ENCODE measurements at regions not wholly inside any gene's neighbourhood (a gene's known extent, or its start where the extent isn't known, plus 50 kb on each side); places are given as distances from the start of the nearest gene placed in this dataset.
"Not testable (repeated sequence)": the region's sequence is repeated elsewhere in the genome, so short reads cannot be mapped to it uniquely, and the experiment has no call there.

DNA sequence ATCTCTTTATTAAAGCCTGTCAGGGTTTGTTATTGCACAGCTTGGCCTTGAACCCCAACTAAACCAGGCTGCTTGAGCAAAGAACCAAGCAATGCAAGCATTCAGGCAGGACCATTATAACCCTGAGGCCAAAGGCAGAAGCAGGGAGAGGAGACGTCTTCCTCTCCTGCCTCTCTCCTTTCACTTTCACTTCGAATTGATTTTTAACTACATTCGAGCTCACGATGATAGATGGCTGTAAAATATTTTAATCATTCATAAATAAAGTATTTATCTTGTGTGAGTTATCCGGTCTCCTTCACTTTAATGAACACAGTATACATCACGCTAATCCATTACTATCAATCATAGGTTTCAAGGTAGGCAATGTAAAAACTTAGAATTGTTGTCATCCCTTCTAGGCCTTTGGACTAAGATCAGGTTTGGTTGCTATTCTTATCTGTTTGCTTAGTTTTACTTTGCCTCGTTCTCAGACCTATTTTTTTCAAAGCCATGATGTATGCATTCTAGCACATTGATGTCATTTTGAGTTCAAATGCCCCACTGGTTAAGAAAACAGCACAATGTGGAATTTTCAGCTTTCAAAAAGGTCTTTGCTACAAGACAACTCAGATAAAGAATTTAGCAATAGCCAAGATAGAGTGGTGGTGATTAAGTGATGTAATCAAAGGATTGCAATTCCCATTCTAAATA is 480.2 kb upstream of the RUNX1 start:
- no peak for DNase-seq (ENCODE audit: low read depth in 2 of 2)

DNA sequence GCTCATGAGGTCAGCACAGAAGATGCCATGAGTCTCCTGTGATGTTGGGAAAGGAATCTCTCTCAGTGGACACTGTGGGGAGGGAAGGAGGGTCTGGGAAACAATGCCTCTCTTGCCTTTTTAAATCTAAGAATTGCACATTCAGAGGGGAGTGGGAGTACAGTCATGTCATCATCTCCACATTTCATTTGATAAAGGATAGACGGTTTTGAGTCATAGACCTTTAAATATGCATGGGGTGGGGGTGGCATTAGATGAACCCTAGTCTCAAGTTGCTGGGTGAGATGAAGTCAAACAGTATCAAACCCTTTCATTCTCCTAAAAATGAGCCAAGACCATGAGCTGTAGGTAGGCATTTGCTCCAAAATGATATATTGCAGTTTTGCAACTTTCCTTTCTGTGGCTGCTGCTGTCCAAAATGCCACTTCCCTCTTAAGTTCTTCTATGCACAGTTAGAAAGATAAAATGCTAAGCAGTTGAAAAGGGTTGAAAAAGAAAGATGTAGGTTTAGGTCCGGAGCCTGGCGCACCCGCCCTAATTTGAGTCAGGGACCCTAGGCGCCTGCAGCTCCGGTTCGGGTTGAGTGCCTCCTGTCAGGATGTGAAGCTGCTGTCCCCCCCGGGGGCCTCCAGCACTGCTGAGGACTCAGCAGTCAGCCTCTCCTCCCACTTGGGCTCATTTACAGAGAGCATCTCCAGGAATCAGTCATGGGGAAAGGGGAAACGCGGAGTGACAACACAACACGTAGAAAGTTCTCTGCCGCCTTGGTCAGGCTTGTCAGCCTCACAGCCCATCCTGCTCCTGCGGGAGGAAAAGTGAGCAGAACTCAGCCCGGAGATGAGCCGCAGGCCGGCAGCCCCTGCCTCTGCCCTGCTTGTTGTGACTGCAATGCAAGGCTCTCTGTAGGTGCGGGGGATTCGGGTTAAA is 479.3 kb upstream of the RUNX1 start:
- peak in 1 of 2 donors; percentile 10 for DNase-seq (ENCODE audit: low read depth in 2 of 2)

DNA sequence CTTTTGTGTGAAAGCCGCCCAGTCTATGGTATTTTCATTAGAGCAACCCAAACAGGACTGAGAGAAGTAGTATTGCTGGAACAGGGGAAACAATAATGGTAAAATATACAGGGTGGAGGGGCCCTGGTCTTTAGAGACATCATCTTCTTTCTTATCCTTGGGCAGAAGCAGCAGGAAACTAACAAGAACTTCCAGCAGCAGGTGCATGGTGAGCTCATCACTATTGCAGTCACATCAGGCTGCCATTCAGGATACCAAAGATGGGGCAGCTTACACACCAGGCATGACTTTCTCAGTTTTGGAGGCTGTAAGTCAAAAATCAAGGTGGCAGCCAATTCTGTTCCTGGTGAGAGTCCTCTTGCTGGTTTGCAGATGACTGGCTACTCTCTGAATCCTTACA is 478.3 kb upstream of the RUNX1 start:
- no peak for DNase-seq (ENCODE audit: low read depth in 2 of 2)

DNA sequence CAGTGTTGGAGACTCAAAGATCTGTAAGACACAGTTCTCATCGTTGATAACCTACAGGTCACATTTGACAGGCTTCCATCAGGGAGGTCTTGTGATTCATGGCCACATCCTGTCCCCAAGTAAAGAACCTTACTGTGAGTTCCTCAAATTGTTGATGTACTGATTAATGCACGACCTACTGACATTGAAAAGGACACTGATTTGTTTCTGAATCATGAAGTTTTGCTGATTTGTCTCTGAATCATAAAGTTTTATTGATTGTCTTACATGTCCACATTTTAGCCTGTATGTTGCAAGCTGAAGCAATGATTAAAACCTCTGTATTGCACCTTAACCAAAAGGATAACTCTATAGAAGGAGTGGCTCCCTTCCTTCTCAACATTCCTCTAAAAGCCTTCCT is 476.3 kb upstream of the RUNX1 start:
- no peak for DNase-seq (ENCODE audit: low read depth in 2 of 2)

DNA sequence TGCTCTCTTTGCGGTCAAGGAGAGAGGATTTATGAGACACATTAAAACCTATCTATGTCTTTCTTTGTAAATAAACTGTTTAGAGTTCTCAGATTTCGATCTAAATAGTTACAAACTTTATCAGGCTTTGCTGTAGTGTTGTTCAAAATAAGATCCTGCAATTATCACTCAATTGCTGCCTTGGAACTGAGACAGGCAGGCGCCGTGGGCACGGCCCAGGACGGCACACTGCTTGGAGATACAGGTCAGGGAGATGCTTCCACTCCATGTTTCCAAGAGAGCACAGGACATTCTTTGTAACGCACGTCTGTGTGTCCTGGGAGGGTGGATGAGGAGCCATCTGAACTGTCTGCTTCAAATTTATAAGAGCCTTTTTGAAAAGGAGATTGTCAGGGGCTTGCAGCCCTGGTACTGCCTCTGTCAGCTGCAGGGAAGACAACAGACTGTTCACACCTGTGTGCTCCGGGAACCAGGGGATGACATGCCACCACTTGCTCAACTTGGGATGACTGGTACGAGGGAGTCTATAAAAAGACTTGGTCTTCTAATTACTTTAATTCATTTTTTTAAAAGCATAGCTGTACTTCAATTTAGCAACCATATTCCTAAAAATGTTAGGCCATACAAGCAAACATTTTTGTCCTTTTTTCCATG is 472.9 kb upstream of the RUNX1 start:
- DNase-seq (ENCODE audit: low read depth in 2 of 2) = no peak

DNA sequence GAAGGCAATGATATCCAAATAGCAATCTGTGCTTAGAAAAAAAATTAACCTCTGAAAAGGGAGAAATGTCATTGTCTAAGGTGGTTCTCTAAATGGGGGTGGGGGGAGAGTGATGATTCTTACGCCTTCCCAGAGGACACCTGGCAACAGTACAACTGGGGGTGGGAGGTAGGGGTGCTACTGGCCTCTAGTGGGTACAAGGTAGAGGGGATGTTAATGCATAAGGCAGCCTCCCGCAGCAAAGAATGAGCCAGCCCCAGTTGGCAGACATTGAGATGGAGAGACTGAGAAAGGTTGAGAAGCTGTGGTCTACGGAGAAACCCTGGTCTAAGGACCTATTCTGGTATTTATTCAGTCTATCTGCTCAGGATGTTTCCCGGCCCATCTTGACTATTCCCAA is 472.2 kb upstream of the RUNX1 start:
- DNase-seq (ENCODE audit: low read depth in 2 of 2) = no peak

DNA sequence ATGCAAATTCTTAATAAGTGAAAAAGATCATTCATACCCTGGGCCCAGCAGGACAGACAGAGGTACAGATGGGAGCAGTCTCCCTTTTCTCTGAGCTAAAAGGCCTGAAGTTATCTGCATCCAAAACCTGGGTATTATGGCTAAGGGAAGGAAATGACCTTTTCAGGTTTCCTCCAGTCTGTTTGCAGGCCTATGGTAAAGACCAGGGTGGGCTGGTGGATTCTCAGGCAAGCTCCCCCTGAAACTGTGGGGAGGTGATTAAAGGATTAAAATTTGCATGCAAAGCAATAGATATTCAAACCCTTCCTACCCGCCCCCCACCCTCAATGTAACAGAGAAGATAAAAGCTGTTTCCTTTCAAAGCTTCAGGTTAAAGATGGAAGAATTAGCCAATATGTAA is 471.8 kb upstream of the RUNX1 start:
- DNase-seq (ENCODE audit: low read depth in 2 of 2) = no peak

DNA sequence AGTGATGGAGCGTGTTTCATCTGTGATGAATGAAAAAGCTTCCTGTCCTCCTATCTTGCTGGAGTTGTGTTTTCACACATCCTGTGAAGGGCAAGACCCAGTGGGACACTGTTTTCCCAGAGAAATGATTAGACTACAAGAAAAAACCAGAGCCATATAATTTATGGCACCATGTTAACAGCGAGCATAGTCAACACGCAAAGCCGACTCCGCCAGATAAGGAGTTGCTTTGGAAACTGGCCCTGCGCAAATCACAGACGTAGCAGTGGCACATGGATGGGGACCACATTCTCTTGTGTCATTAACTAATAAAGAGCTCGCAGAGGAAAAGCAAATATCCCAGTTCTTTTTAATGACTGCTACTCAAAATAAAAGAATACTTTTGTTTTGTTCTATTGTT is 471.2 kb upstream of the RUNX1 start:
- no peak for DNase-seq (ENCODE audit: low read depth in 2 of 2)

DNA sequence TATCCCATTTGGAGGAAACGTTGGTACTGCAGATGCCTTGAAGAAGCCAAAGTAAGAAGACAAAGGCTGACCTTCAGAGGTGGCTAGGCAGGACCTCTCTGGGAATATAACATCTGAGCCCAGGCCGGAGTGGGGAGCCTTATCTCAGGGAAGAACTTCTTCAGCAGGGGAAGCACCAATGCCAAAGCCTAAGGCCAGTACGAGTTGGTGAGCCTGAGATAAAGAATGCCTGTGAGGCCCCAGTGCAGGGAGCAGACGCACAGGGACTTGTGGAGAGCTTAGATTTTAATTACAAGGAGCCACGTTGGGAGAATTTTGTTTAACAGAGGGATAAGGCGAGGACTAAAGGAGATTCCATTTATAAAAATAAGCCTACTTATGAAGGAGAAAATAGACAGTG is 468.8 kb upstream of the RUNX1 start:
- no peak for DNase-seq (ENCODE audit: low read depth in 2 of 2)

DNA sequence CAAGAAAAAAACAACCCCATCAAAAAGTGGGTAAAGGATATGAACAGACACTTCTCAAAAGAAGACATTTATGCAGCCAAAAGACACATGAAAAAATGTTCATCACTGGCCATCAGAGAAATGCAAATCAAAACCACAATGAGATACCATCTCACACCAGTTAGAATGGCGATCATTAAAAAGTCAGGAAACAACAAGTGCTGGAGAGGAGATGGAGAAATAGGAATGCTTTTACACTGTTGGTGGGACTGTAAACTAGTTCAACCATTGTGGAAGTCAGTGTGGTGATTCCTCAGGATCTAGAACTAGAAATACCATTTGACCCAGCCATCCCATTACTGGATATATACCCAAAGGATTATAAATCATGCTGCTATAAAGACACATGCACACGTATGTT is 467.2 kb upstream of the RUNX1 start:
- not testable (repeated sequence) for DNase-seq (ENCODE audit: low read depth in 2 of 2)

DNA sequence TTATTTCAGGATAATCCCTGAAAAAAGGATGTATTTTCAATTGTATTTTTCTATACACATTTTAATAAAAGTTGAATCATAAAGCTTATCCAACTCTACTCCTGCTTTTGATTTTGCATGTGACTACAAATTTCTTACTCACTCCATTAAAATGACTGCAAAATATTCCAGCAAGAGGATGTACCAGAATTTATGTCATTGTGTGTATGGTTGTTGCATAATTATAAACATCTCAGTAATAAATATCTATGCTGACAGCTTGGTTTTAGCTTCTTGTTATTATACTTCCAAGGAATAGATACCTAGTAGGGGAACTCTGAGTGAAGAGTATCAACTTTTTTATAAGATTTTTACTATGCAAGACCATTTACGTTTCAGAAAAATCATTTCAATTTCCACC is 463.2 kb upstream of the RUNX1 start:
- DNase-seq (ENCODE audit: low read depth in 2 of 2) = no peak

DNA sequence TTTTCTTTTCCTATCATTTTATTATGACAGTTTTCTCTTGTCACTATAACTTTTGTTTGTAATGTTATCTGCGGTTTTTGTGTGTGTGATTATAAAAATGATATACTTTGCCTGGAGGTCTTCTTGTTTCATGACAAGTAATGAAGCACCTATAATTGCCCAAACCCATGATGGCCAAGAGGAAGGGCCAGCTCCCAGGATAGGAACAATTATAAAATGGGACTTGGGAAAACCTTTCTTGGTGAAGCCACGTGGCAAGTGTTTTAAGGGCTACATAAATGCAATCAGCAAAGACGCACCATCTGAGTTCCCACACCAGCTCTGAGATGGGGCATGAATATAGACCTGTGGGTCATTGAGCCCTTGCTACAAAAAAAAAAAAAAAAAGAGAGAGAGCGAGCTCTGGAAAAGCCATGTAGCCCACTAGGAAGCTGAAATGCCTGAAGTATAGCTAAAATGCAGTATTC is 462.6 kb upstream of the RUNX1 start:
- no peak for DNase-seq (ENCODE audit: low read depth in 2 of 2)

DNA sequence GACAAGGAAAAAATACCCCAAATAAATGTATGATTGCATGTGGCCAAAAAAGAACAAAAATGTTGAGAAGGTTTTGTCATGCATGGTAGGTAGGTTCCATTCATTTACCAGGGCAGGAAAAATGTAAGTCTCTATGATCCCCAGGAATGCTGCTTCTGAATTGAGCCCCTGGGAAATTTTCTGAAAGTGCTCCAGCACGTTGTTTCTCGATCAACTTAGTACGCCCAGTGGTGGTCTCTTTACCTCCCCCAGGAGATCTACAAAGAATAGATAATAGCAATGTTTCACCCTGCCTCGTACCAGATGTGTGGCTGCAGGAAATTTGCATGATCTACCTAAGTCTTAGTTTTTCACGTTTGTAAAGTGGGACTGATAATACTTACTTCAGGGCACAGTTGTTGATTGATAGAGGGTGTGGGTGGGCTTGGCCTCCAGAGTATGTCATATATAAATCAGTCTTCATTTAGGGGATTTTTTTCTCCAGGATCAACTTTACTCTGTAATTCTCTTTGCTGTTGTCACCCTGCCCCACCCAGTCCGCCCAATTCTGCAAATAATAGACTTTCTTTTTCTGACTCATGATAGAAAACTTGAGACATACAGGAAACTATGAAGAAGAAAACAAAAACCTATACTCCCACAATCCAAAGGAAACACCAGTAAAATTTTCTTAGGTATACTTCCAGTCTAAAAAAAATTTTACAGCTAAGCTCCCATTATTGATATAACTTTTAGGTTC is 462.0 kb upstream of the RUNX1 start:
- DNase-seq (ENCODE audit: low read depth in 2 of 2) = no peak

DNA sequence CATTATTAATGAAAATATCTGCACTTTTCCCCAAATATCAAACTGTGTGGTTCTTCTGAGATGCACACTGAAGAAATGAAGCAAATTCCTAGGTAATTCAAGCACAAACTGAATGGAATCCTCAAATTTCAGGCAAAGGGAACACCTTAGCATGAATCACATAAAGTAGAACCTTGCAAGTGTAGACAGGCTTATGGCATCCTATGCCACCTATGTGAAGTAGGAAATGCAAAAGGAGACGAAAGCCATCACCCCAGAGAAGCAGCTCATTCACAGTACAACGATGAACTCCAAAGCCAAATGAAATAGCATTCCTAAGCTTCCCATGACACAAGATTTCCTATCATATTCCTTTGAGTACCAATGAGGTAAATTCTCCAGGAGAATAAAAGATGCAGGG is 461.2 kb upstream of the RUNX1 start:
- no peak for DNase-seq (ENCODE audit: low read depth in 2 of 2)

DNA sequence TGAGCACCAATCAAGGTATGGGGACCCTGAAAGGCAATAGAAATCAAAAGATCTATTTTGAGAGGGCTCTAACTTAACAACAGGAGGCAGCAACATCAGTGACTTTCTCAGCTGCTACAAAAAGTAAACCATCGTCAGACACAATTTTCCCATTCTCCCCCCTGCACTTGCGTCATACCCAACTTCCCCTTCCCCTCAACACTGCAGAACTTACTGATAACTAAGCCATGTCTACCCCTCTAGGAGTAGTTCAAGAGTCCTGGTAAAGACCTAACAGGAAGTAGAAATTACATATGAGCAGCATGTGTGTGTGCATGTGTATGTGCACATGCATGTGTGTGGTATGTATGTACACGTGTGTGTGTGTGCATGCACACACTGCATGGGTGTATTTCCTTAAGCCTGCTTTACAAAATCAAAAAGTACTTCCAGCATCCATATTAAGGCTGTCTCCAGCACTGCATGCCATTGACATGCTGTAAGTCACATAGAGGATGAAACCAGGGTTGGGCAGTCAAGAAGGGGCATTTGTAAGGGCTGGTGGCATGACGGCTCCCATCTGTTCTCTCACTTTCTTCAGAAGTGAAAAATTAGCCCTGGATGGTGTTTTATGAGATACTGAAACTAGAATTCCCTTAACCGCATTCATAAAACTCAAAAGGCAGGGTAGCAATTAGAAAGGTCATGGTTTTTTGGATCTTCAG is 460.1 kb upstream of the RUNX1 start:
- DNase-seq (ENCODE audit: low read depth in 2 of 2) = no peak

DNA sequence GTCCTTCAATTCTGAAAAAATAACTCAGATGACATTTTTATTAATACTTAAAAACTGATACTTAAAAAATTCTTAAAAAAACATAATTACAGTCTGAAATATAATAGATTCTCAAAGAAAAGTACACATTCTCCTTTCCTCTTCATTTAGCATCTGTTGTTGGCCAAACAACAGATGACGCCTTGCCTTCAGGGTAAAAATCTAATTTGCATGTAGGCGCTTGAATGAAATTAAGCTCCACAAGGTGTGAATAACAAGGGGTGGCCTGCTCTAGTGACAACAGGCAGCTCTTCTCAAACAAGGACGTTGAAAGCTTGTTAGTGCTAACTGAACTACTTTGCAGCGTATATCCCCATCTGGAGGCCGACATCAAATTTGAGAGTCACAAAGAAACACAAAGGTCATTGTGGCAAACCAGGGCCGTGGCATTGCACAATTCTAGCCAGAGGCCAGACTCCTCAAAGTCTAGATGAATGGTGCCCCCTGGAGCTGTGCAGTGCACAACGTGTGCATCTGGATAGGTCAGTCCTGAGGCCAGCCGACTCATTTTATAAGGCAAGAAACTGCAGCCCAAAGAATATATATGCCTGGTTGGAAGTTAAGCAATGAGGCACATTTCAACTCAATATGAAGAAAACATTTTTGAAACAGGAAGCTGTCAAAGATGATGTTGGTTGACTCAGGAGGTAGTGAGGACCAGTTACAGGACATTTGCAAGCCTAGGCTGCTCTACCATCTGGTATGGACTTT is 459.2 kb upstream of the RUNX1 start:
- DNase-seq (ENCODE audit: low read depth in 2 of 2) = no peak

DNA sequence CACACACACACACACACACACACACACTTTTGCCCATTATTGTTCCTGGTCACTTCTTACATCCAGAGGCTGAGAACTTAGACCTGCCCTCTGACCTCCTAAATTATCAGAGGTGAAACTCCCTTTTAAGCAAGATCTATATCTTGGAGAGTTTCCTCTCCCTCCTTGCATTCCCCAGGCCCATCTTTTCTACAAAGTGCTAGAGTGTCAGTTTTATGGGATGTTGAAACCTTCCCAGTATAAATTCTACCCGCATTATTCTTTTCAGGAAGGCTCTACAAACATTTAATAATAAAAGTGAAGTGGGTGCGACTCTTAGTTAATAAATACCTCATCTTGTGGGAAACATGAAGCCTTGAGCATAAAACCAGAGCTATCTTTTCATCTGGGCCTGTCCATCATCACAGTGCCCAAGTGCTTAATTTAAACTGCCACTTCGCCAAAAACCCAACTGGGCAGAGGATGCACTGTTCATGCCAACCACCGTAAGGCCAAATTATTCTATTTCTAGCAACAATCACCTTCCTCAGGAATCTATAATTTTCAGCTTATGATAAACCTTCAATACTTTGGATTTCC is 458.2 kb upstream of the RUNX1 start:
- DNase-seq (ENCODE audit: low read depth in 2 of 2) = no peak

DNA sequence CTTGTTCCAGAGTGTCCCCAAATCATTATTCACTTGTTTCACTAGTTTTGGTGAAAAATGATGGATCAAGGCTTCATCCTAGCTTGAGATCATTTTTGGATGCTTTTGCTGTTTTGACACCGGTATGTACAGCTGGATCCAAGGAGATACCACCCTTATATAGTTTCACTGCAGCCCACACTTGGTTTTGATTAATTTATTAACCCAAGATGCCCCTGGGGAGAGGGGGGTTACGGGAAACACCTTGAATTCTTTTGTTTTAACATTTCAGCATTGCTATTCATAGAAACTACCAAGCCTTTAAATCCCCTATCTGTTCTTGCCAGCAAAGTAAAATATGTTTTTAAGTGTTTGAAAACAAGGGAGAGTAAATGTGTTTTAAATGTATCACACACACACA is 457.7 kb upstream of the RUNX1 start:
- no peak for DNase-seq (ENCODE audit: low read depth in 2 of 2)

DNA sequence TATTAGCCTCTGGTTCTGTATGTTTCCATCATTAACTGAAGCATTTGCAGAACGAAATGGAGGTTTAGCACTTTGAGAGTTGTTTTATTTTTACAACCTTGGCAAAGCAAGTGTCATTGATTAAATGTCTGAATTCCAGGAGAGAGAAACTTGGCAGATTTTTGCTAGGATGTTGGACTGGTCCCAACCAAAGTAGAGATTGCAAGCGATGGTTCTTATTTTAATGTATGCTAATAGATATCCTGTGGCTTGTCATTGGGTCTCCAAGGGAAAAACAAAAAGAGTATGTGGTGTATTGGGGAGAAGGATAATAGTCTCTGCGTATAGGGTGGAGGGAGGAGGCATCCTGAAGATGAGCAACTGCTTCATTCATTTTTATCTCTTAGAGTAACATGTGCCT is 457.2 kb upstream of the RUNX1 start:
- no peak for DNase-seq (ENCODE audit: low read depth in 2 of 2)

DNA sequence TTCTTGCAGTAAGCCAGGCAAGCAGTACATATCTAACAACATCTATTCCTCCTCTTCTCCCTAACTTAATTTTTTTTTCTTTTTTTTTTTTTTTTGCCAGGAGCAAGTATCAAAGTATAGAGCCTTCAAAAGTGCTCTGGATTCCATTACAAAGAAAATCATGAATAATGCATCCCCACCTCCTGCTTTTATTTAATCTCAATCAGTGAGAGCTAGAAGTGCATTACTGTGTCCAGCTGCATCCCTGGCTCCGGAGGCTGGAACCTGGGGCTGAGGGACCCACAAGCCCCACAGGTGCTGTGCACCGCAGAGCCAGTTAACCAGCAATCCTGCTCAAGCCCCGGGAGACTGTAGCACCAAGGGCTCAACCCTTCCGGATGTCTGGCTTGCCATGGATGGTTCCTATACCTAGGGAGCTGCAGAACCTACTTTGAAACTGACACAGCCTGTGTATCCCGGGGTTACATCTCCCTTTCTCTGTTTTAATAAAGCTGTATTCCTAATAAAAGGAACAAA is 455.9 kb upstream of the RUNX1 start:
- no peak for DNase-seq (ENCODE audit: low read depth in 2 of 2)

All from stimulated activated CD8-positive, alpha-beta memory T cell treated with anti-CD3 and anti-CD28 coated beads, Interleukin-2, amount 100 ng/mL, for 1 hour (primary cell).